ENCODE measurements at regions not wholly inside any gene's neighbourhood (a gene's known extent, or its start where the extent isn't known, plus 50 kb on each side); places are given as distances from the start of the nearest gene placed in this dataset.

DNA sequence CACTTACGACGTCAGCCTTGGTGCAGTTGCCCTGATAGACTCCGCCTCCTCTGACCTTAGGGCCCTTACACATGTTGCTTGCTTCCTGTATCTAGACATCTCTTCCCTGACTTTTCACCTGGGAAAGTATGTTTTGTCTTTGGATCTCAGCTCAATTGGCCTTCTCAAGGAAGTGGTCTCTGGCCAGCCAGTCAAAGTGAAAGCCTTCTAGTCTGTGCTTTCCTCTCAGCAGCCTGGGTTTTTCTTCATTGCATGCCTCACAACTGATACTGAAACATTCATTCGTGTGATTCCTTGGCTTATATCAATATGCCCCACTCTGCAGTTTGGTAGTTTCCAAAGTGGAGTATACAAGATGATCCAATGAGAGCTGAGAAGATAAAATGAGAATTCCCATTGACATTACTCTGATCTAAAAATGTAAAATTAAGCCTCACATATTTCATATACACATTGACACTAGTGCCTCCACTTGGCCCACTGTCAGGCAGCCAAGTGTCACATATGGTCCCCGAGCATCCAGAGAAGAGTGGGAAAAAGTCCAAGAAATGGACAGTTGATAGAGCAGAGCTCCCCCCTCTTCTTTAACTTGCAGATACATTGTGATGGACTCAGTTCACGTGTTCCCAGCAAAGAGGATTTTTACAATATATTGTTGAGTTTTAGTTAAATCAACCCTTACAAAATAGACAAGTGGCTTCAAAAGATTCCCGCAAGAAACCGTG, 371.2 kb upstream of the ASIC2 start:
- TF ChIP-seq EP300 (IDR thresholded peaks at IDR 0.05), result no peak
- TF ChIP-seq, protein P1, sequence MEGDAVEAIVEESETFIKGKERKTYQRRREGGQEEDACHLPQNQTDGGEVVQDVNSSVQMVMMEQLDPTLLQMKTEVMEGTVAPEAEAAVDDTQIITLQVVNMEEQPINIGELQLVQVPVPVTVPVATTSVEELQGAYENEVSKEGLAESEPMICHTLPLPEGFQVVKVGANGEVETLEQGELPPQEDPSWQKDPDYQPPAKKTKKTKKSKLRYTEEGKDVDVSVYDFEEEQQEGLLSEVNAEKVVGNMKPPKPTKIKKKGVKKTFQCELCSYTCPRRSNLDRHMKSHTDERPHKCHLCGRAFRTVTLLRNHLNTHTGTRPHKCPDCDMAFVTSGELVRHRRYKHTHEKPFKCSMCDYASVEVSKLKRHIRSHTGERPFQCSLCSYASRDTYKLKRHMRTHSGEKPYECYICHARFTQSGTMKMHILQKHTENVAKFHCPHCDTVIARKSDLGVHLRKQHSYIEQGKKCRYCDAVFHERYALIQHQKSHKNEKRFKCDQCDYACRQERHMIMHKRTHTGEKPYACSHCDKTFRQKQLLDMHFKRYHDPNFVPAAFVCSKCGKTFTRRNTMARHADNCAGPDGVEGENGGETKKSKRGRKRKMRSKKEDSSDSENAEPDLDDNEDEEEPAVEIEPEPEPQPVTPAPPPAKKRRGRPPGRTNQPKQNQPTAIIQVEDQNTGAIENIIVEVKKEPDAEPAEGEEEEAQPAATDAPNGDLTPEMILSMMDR (IDR thresholded peaks at IDR 0.05), result no peak
- no peak for TF ChIP-seq POLR2A (IDR thresholded peaks at IDR 0.05)
